HG02970 (cell line): ENCODE measurements at regions not wholly inside any gene's neighbourhood (a gene's known extent, or its start where the extent isn't known, plus 50 kb on each side); places are given as distances from the start of the nearest gene placed in this dataset.
"Not testable (repeated sequence)": the region's sequence is repeated elsewhere in the genome, so short reads cannot be mapped to it uniquely, and the experiment has no call there.

Source experiments
- ATAC-seq: cut with Tn5 transposase; IDR thresholded peaks from one replicate; pipeline ENCODE4 v1.9.1; 2021; ENCODE audit warnings: mild to moderate bottlenecking, moderate library complexity, moderate number of reproducible peaks; ENCODE audit not compliant: unreplicated experiment, low FRiP score

DNA sequence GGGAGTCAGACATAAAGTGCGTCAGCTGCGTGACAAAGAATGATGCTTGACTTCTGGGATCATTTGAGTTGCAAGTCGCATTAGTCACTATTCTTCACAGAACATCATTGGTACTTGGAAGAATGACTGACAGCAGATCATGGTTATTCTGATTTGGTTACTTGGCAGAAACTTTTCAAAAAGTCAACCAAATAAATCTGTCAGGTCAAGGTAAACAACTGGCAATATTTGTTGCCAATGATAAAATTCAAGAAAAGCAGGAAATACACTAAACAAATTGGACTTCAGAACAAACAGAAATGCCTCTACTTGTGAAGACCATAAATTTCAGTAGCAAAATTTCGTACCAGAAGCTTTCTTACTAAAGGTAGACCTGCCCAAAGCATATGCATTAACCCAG lies 221.6 kb downstream of the TFAP2A start:
- no peak for ATAC-seq

DNA sequence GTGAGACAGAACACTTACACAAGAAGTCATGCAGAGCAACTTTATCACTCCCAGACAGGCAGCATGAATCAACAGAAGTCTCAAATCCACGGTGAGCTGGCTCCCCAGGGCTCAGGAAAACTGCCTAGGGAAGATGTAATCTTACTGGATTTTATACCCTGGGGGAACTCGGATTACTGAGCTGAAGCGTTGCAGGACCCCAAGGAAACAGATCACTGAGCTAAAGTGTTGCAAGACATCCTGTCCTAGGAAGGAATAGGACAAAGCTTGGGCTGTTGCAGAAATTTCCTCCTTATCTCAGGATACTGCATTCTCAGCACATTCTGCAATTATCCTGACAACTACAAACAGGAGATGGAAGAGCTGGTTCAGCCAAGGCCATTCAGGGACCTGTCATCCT lies 224.8 kb downstream of the TFAP2A start:
- no peak for ATAC-seq

DNA sequence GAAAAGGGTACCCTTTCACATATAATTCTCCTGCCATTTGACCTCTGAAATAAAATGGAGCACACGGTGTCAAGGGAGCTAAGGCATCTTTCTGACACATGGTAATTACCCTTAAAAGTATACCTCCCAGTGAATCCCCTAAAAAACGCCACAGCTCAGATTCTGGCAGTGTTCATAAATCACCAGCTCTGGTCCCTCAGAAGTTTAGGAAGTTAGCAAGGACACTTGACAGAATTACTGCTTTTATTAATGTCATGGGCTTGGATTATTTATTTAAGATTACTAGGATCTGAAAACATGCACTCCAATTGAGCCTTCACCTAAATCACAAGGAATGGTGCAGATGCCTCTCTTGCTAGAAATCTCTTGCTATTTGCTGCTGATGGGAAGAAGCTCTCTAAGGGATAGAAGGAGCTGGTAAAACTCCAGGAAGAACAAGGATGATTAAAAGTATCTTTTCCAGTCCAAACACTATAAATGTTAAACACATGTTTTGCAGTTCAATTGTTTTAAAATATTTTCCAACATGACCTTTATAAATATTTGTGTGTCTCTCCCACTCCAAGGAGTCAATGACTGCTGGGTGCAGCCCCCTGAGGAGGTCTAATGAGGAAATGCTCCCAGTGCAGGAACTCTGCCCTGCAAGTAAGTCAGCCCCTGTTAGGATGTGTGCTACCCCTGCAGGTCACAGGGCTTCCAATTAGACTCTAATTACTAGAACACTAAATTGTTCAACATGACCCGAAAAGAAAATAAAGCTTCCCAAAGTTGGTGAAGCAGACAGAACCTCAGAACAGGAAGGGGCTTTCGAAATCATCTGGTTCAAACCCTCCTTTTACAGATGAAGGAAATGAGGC lies 230.3 kb downstream of the TFAP2A start:
- no peak for ATAC-seq

DNA sequence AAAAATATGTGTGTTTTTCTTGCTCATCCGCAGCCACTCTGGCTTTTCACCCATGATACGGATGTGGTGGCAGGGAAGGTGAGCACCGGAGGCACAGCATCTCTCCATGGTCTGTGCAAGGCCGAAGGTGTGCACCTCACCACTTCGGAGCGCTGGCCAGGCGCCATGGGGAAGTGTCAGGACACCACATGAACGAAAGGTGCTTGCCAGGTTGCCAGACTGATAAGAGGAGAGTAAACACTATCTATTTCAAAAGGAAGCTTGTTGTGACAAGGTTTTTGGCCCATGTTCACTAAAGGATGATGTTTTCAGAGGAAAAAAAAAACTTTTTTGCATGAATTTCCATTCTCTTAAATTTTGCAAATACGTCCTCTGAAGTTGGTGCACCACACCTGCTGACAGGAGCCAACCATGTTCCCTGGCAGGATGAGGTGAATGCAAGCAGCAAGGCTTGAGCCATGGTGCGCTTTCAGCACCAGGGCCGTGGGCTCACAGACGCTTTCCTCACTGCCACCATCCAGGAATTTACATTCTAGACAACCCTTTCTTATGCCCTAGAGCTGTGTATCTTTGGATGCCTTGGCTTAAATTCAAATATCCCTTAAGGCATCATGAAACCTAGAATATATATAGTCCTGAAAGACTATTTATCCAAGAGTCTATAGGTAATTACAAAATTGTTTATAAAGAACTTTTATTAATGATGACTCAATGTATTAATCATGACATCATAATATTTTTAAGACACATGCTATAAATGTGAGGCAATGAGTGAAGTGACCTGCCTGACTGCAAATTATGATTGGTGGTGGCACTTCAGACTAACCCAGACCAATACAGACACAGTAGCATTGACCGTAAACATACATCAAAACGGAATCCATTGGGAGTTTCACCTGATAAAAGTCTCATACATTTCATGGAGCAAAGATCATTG lies 234.5 kb downstream of the TFAP2A start:
- no peak for ATAC-seq

DNA sequence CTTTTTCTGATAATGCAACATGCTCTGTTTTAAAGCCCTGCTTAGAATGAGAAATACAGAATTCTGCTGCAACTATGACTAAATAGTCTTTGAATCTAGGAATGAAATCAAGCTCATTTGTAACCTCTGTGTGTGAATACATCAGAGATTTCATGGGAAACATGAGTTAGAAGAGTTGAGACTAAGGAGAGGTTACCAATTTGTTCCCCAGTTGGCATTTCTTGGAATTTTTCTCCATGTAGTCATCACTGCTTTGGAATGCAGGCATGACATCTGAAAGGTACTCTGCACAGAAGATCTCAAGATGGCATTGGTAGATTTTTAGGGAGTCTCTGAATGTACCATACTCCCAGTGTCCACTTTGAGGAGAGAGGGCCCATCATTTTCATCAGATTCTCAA lies 237.2 kb downstream of the TFAP2A start:
- ATAC-seq = no peak

DNA sequence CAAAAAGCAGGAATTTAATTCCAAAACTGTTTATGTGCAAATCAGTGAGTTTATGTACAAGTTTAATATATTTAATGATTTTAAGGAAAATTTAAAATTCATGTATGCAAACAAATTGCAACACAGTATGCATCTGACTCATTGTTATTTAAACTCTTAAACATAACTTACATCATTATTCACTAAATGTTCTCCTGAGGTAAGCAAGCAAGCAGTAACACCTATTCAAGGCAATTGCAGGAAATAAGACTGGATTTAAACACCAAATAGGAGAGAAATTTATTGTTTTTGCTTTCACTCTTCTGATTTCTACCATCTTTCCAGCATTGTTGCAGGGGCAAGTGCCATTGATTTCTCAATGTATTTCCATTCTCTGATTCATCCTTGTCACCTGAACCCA lies 239.5 kb downstream of the TFAP2A start:
- ATAC-seq = no peak

DNA sequence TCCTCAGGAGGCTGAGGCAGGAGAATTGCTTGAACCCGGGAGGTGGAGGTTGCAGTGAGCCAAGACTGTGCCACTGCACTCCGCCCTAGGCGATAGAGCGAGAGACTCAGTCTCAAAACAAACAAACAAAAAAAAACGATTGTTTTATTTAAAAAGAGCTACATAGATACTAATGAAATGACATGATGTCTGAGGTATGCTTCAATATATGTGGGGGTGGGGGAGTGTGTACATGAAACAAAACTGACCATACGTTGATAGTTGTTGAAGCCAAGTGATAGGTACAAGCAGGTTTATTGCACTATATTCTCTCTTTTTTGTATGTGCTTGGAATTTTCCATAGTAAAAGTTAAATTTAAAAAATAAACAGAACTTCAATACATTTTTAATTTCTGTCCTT lies 240.1 kb downstream of the TFAP2A start:
- ATAC-seq = no peak

DNA sequence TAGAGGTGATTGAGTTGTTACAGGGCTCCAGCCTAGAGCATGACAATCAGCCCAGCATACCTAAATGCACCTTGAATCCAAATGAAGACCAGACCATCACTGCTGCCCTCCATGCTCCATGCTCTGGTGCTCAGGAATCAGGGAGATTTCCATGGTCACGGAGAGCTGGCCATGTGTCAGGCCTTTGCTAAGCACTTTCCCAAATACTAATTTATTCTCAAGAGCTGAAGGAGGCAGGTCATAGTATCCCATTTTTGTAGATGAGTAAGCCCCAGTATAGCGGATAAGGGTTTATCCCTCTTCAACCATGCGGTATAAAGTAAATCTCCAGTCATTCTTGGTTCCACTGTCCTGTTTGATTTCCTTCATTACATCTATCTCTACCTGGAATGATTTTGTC lies 240.8 kb downstream of the TFAP2A start:
- no peak for ATAC-seq

DNA sequence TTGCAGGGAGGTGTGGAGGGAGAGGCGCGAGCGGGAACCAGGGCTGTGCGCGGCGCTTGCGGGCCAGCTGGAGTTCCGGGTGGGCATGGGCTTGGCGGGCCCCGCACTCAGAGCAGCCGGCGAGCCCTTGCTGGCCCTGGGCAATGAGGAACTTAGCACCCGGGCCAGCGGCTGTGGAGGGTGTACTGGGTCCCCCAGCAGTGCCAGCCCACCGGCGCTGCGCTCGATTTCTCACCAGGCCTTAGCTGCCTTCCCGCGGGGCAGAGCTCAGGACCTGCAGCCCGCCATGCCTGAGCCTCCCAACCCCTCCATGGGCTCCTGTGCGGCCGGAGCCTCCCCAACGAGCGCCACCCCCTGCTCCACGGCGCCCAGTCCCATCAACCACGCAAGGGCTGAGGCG lies 243.2 kb downstream of the TFAP2A start:
- not testable (repeated sequence) for ATAC-seq

DNA sequence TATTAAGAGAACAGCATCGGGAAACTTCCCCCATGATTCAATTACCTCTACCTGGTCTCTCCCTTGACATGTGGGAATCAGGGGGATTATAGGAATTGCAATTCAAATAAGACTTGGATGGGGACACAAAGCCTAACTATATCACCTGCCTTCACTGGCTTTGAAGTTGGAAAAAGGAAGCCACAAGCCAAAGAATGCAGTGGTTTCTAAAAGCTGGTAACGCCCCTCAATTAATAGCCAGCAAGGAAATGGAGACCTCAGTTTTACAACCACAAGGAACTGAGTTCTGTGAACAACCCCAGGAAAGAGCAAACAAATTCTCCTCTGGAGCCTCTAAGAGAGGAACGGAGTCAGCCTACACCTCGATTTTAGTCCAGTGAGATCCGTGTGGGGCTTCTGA lies 244.1 kb downstream of the TFAP2A start:
- ATAC-seq = no peak

DNA sequence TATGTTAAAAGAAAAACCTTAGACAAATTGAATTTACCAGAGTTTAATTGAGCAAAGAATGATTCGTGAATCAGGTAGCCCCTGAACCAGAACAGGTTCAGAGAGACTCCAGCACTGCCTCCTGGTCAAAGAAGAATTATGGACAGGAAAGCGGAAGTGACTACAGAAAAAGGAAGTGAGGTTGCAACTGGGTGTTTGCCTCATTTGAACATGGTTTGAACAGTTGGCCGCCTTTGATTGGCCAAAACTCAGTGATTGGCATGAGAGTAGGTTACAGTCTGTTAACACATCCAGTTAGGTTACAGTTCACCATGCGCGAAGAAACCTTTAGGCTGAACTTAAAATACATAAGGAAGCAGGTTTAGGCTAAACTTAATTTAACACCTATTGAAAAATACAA lies 248.8 kb downstream of the TFAP2A start:
- no peak for ATAC-seq

DNA sequence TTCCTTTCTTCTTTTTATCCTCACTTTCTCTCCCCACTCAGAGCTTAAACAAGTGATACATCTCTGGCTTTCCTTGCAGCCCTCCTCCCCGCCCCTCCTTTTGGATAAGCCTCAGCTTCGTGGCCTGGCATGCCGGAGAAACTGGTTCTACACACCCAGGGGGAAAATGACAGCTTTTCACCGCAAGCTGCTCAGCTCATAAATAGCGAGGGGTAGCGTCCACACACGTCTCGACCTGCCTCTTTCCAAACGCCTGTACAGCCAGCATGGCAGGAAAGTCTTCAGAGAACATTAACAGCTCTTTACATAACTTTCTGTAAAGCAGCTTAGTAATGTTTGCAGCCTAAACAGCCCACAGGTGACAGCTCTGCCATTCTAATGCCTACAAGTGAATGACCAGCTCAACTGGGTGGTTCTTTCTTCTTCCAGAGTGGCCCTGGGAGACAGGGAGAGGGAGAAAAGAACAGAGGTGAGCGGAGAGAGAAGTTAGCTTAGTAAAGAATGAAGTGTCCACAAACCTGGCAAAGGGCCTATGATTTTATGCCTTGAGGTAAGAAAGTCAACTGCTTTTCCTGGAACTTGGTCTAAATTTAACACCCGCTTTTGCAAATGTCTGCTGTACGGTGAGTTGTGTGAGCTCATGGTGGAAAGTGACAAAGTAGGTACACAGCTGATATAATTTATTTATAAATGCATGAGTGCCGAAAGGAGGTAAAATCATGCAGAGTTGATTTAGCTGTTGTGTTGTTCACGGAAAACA lies 251.5 kb downstream of the TFAP2A start:
- no peak for ATAC-seq

DNA sequence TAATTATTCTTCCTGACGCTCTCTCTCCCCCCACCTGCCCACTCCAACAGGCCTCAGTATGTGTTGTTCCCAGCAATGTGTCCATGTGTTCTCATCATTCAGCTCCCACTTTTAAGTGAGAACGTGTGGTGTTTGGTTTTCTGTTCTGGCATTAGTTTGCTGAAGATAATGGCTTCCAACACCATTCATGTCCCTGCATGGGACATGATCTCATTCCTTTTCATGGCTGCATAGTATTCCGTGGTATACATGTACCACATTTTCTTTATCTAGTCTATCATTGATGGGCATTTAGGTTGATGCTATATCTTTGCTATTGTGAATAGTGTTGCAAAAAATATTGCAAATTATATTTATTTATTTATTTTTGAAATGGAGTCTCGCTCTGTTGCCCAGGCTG lies 258.0 kb downstream of the TFAP2A start:
- ATAC-seq = no peak

DNA sequence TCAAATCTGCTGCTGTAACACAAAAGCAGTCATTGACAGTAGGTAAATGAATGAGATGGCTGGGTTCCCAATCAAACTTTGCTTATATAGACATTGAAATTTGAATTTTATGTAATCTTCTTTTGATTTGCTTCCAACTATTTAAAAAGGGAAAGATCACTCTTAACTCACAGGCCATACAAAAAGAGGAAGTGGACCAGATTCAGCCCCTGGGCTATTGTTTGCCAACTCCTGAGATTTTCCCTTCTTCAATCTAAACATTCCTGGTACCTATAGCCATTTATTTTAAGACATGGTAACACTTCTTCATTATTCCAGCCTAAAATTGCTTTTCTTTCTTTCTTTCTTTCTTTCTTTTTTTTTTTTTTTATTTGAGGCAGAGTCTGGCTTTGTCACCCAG lies 260.6 kb downstream of the TFAP2A start:
- ATAC-seq = no peak

DNA sequence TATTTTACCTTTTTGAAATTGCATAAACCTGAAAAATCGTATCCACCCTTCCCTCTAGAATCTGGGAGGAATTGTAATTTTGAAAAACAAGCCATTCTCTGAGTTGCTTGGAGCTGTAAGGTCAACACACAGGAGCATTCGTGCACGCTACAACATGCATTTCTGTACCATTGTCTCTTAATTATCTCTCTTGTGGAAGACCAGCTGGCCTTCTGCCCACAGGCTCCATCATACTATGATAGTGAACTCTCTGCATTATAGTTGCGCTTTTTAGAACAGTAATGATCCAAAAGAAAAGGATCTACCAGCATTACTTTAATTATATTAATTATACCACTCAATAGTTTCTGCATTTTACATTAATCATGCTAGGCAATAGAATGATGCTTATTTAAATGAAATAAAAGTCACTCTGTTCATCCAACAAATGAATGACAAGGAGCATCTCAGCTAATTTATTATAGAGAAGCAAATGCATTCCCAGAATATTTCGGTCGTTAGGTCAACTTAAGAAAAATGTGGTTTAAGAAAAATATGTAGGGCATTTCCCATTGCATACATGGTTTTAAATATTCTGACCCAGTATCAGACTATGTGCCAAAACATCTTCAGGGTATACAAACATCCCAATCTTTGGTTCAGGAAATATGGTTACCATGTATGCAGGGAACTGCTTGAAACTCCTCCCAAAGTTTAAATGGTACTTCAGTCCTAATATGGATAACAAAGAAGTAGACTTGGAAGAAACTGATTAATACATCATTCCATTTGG lies 263.5 kb downstream of the TFAP2A start:
- no peak for ATAC-seq

DNA sequence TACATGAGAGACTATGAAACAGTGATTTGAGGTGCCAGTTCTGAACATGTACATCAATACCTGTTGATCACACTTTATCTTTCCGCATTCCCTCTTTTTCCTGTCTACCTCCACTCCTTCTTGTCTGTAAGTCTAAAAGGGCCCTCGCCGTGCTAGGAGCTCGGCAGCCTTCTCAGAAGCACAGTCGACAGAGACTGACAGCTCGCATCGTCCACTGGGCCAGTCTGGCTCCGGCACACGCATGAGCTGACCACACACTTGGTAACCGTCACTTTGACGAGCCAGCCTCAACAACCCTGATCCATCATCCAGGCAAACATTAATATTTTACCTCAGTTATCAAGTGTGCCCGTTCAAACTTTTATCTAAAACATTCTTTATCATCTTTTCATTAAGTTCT lies 265.3 kb downstream of the TFAP2A start:
- no peak for ATAC-seq

DNA sequence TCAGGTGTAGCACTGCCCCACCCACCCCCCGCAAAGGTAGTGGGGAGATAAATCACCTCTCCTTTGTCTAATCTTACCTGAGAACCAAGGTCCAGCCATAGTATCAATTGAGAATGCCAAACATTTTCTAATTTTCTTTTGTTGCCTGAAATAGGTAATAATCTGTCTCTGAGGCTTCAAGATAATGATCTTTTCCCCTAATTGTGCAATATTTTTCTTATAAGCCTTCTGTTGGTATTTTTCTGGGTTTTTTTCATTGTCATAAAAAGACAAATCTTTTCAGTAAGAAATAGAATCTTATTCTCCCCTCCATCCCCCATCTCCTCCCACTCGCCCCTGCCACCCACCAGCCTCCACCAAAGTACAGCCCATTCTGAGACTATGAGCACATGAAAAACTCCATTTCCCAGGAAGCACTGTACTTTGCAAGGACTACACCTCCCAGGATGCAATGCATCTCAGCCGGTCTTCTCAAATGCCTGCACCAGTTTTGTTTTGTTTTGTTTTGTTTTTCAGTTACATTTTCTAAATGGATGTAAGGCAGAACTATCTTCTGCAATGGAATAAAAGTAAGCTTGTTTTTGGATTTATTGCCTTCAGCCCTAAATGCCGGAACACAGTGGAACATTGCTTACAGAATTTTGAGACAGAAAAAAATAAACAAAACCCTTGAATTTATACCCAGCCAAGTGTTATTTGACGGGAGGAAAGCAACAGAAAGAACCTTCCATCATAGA lies 268.0 kb downstream of the TFAP2A start:
- ATAC-seq = peak; percentile 96

DNA sequence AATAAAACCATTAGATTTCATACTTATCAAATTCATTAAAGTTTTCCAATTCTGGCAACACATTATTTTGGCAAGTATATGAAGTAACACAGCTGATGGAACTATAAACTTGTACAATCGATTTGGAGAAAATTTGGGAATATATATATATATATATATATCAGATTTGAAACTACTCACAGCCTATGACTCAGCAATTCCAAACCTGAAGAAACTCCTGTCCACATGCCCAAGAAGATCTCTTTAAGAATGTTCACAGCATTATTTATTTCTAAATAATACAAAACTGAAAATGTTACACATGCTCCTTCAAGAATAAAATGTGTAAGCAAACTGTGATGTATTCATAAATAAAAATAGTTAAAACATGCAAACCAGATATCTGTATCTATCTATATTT lies 270.1 kb downstream of the TFAP2A start:
- no peak for ATAC-seq

DNA sequence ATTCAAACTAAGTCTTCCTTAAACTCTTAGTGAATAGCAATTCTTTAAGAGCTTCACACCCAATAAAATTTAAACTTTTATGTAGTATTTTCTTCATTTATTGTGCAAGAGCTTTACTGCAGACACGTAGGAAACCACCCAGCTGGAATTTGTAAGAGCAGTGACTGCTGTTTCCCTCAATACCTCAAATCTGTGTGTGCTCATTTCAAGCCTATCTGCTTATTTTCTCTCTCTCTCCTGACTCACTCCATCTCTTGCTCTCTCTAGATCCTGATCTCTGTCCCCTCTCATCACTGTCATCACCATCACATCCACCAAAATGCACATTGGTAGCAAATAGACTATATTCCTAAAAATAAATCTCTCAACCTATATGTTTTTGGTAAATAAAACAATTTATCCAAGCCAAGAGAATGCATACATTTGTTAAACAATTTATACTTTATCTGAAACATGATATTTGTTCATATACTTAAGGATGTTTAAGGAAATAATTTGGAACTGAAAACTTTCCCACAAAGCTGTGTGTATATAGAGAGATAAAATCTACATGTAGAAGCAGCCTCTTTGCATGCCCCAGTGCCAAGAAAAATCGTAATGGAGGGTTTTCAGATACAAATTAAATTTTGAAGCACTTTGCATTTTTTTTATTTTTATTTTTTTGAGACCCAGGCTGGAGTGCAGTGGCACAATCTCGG lies 273.0 kb downstream of the TFAP2A start:
- ATAC-seq = no peak
